ENCODE measurements at regions not wholly inside any gene's neighbourhood (a gene's known extent, or its start where the extent isn't known, plus 50 kb on each side); places are given as distances from the start of the nearest gene placed in this dataset.

DNA sequence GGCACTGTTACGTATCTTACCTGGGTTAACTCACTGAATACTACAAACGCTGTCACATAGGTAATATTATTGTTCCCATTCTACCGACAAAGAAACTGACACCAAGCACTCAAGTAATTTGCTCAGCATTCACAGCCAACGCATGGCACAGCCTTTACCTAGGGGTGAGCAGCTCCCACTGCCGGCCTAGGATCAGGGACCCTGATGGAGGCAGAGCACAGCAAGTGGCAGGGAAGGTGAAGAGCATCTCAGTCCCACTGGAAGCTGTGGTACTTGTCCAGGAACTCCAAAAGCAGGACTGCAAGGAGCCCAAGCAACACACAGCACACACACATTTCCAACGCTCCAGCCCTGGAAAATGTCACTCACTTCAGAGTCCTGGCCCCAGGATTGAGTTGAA, 111.8 kb upstream of the CDKN3 start:
- Histone ChIP-seq H2BK5ac (ENCODE audit: low read depth, low read length) (no peak overlapping the region), H3K79me2 (ENCODE audit: control insufficient read depth in 1 of 2, insufficient read depth in 2 of 2, low read length in 2 of 2) (no peaks in the 10 kb centered on the region), H4K8ac (ENCODE audit: extremely low read depth, insufficient read depth, low read length) (no peak overlapping the region), H4K20me1 (replicated peaks in 1 of 2; ENCODE audit: control insufficient read depth in 1 of 2, insufficient read depth in 2 of 2, low read length in 2 of 2) (no peaks in the 10 kb centered on the region), H3K56ac (replicated peaks; ENCODE audit: insufficient read length, low read depth, low read length) (no peak overlapping the region), H3K4me3 (ENCODE audit: extremely low read depth in 1 of 4, insufficient read depth in 2 of 4, low read depth in 3 of 4, low read length in 4 of 4) (no peak overlapping the region), H3K79me1 (ENCODE audit: low read depth, low read length) (no peaks in the 10 kb centered on the region), H2BK12ac (ENCODE audit: low read depth, low read length) (no peak overlapping the region), H3K27ac (ENCODE audit: low read depth, low read length) (no peak overlapping the region), H2BK20ac (ENCODE audit: low read length) (no peak overlapping the region), H2AFZ (ENCODE audit: low read length) (no peak overlapping the region), H3K23ac (ENCODE audit: insufficient read length) (no peak overlapping the region), H3K27me3 (replicated peaks in 1 of 4; ENCODE audit: control insufficient read depth in 3 of 4, extremely low read depth in 1 of 4, insufficient read depth in 3 of 4, low read length in 3 of 4) (no peaks in the 10 kb centered on the region), H3K4me2 (ENCODE audit: insufficient read depth in 1 of 2, low read depth in 2 of 2, low read length in 2 of 2) (no peak overlapping the region), H3K18ac (ENCODE audit: extremely low read depth, low read length) (no peak overlapping the region), H3K14ac (ENCODE audit: insufficient read length) (no peak overlapping the region), H3K4me1 (replicated peaks in 1 of 4; ENCODE audit: control insufficient read depth in 3 of 4, insufficient read depth in 4 of 4, low read length in 3 of 4) (no peaks in the 10 kb centered on the region), H3K4ac (replicated peaks; ENCODE audit: insufficient read length, low read depth, low read length) (no peak overlapping the region), H4K5ac (ENCODE audit: insufficient read length, low read depth, low read length) (no peak overlapping the region), H2BK15ac (ENCODE audit: low read length) (no peak overlapping the region), H3K36me3 (ENCODE audit: control insufficient read depth in 2 of 4, insufficient read depth in 4 of 4, low read length in 3 of 4) (no peaks in the 10 kb centered on the region), H2BK120ac (replicated peaks; ENCODE audit: low read depth, low read length) (no peak overlapping the region), H2AK5ac (ENCODE audit: low read depth, low read length) (no peak overlapping the region), H3K9me3 (ENCODE audit: insufficient read depth in 2 of 2, low read depth in 1 of 2, low read length in 1 of 2) (no peaks in the 10 kb centered on the region), H4K91ac (replicated peaks; ENCODE audit: insufficient read length, low read length) (no peak overlapping the region), H3K23me2 (ENCODE audit: low read depth, low read length) (no peaks in the 10 kb centered on the region), H3K9ac (replicated peaks in 1 of 4; ENCODE audit: extremely low read depth in 1 of 4, low read depth in 3 of 4, low read length in 3 of 4) (no peak overlapping the region)
- 88% methylated on average over 6 of the region's 6 CpGs; no CpG with 5 or more reads in 1 of the 2 experiments for WGBS, 2 experiments (ENCODE audit: extremely low coverage in 1 of 2, insufficient coverage in 1 of 2, insufficient read length in 1 of 2, insufficient replicate concordance in 2 of 2, low coverage in 1 of 2, low lambda C conversion rate in 2 of 2, missing lambda C conversion rate in 1 of 2)
- TF ChIP-seq ZNF274 (IDR thresholded peaks at IDR 0.05; ENCODE audit: borderline replicate concordance, extremely low read depth, low read length): no peak
- no peak for TF ChIP-seq EZH2 (IDR thresholded peaks at IDR 0.05; ENCODE audit: low read depth, low read length, severe bottlenecking)
- TF ChIP-seq ASH2L (IDR thresholded peaks at IDR 0.05; ENCODE audit: low read length): no peak
- TF ChIP-seq RAD21 (IDR thresholded peaks at IDR 0.05 in 1 of 2, conservative IDR thresholded peaks at IDR 0.05 in 1 of 2; ENCODE audit: low read depth in 2 of 2, low read length in 2 of 2): peak in 1 of 2 experiments; percentile 20; a peak in 1 of 4 replicates
- no peak for TF ChIP-seq CBX8 (IDR thresholded peaks at IDR 0.05; ENCODE audit: borderline replicate concordance, low read depth, low read length)
- no peak for TF ChIP-seq POLR2AphosphoS5 (IDR thresholded peaks at IDR 0.05; ENCODE audit: low read depth, low read length)
- TF ChIP-seq JUN (IDR thresholded peaks at IDR 0.05; ENCODE audit: low read depth, low read length): no peak
- no peak for TF ChIP-seq RXRA (IDR thresholded peaks at IDR 0.05; ENCODE audit: insufficient read depth, low read depth, low read length)
- TF ChIP-seq, protein P1, sequence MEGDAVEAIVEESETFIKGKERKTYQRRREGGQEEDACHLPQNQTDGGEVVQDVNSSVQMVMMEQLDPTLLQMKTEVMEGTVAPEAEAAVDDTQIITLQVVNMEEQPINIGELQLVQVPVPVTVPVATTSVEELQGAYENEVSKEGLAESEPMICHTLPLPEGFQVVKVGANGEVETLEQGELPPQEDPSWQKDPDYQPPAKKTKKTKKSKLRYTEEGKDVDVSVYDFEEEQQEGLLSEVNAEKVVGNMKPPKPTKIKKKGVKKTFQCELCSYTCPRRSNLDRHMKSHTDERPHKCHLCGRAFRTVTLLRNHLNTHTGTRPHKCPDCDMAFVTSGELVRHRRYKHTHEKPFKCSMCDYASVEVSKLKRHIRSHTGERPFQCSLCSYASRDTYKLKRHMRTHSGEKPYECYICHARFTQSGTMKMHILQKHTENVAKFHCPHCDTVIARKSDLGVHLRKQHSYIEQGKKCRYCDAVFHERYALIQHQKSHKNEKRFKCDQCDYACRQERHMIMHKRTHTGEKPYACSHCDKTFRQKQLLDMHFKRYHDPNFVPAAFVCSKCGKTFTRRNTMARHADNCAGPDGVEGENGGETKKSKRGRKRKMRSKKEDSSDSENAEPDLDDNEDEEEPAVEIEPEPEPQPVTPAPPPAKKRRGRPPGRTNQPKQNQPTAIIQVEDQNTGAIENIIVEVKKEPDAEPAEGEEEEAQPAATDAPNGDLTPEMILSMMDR (IDR thresholded peaks at IDR 0.05; ENCODE audit: control extremely low read depth in 1 of 3, insufficient read depth in 1 of 3, low read depth in 1 of 3, low read length in 3 of 3): peak in 1 of 3 experiments; percentile 14; a peak in 1 of 4 replicates
- FAIRE-seq (no peak), DNase-seq (ENCODE audit: low read depth in 1 of 2, low spot score in 2 of 2) (no peak)
- ChIA-PET POLR2A (ENCODE audit: partially characterized antibody) (no interaction called here), CTCF (ENCODE audit: partially characterized antibody) (interaction anchor here (0.9 kb wide), 1 partner anchor 63 kb away, joined by 3 read pairs; no protein-coding TSS in a partner anchor)
